Inferior parietal cortex (tissue), 1 donor: ENCODE measurements at regions not wholly inside any gene's neighbourhood (a gene's known extent, or its start where the extent isn't known, plus 50 kb on each side); places are given as distances from the start of the nearest gene placed in this dataset.
"Not testable (repeated sequence)": the region's sequence is repeated elsewhere in the genome, so short reads cannot be mapped to it uniquely, and the experiment has no call there.

Source experiments
- DNase-seq: peaks from one replicate; pipeline ENCODE4 v3.0.0-alpha.2; 2016; ENCODE audit errors: extremely low spot score

DNA sequence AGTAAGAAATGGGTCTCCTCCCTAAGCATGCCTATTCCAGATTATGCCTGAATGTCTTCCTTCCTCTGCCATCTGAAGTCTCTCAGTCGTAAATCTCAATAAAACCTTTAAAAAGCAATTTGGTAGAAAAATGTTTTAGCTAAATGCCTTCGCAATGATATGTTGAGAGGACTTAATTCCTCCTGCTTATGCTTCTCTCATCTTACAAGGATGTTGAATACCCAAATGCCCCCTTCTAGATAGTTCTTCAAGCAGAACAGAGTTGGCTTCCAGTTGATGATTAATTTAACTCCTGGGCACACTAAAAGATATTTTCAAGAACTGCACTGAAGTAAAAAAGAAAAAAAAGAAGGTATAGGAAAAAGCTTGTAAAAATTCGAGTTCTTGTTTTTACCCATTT, 275.0 kb upstream of the SPTLC3 start:
- no peak for DNase-seq

DNA sequence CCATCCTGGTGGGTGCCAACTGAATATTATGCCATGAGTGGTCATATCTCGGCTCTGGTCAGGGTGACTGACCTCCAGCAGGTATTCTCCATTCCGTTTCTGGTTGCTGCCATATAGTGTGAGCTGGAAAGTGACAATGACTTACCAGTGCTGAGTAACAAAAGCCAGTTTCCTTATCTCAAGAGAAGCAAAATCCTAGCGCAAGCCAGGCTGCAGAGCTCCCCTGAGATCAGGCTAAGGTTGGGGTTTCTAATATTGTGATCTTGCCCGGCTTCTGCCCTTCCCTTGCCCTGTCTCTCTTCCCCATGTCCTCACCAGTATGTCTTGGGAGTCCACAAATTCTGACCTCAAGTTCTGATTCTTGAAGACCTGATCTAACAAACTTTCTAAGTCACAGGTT, 271.3 kb upstream of the SPTLC3 start:
- no peak for DNase-seq

DNA sequence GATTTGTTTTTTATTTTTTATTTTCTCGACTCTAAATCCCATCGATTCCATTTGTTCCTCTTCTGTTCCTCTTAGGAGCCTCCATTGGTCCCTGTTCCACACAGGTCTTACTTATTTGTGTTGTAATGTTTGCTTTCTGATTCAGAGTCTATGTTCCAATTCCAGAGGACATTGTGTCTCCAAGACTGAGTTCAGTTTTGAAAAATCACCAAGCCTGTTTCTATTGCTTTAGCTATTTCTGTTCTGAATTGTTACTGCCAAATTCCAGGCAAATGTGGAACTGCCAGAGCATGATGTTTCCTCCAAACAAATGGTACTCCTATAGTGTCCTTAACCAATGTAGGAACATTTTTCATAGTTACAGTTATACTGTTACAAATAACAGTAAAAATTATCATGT, 270.9 kb upstream of the SPTLC3 start:
- DNase-seq: peak; percentile 15

DNA sequence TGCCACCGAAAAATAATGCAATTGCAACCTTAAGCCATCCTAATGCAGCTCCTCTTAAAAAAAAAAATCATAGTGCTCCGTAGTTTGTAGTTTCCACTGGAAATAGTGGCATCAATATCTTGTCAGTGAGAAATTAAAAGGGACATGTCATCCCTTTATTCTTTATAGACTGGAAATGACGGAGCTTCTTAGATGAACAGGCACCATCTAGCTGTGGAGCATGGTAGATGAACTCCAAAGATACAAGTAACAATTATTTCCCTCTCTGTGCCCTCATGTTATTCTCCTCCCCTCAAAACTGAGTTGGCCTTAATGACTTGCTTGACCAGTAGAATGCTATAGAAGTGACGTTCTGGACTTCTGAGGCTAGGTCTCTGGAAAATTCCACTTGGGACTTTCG, 268.1 kb upstream of the SPTLC3 start:
- no peak for DNase-seq

DNA sequence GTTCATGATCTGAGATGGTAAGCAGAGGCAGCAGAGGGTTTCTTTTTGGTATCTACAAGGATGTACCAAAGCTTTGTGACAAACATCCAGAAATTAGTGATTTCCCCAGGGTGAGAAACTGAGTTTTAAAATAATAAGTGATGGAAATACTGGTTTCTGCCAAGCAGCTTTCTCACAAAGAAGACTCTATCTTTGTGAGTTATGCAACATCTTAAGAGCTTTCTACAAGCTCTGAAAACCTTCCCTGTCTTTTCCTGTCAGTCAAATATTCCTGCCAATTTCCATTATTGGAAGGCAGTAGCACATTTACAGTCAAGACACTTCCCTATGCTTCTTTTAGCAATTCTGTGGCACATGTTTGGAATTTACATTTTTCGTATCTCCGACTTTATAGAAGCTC, 264.7 kb upstream of the SPTLC3 start:
- DNase-seq: no peak

DNA sequence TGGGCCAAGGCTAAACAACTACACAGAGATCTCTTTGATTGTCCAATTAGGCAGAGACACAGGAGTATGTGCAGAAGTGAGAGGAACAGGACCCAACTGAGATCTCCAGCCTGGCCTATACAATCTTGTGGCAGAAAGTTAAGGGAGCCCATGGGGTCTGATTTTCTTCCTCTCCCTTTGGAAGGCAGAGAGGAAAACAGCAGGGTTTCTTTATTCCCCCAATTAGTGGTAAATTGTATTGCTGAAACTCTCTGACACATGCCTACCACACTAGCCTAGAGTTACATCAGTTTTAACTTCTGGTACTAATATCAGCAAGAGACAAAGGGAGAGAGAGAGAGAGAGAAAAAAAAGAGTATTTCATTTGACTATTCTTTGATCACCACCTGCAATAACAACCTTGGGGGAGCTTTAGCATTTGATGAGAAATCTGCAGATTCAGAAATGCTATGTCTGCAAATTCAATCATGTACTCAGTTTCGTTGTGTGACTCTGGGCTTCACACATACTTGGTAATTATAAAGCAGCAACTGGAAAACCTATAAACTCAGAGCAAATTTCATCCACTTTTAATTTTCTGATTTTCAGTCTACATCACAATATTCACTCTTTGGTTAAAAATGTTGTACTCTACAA, 260.3 kb upstream of the SPTLC3 start:
- no peak for DNase-seq

DNA sequence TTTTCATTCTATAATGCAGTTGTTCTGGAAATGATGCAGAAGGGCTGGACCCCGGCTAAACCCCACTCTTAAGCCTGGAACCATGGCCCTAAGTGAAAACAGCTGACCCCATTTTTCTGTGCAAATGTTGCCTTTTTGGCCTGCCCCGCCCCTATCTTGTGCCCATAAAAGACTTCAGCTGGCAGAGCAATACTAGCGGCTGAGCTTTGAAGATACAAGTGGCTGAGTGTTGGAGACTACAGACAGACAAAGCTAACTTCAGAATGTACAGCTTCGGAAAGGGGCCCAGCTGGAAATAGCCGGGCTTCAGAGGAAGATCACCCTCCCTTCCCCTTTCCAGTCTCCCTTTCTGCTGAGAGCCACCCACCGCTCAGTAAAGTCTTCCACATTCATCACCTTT, 258.6 kb upstream of the SPTLC3 start:
- DNase-seq: no peak

DNA sequence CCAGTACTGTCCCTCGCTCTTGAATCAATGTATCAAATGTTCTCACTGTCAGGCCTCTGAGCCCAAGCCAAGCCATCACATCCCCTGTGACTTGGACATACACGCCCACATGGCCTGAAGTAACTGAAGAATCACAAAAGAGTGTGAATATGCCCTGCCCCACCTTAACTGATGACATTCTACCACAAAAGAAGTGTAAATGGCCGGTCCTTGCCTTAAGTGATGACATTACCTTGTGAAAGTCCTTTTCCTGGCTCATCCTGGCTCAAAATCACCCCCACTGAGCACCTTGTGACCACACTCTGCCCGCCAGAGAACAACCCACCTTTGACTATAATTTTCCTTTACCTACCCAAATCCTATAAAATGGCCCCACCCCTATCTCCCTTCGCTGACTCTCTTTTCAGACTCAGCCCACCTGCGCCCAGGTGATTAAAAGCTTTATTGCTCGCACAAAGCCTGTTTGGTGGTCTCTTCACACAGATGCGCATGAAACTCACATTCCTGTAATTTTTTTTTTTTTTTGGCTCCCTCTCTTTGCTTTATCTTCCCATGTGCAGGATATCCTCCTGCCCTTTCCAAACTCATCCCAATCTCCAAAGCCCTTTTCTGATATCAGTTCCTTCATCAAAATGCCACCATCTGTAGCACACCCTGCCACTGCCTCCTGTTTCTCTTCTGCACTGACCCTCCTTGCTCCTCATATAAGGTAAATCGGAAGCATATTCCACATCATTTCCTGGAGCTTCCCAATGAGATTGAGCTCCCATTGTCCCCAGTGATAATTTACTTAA, 255.7 kb upstream of the SPTLC3 start:
- not testable (repeated sequence) for DNase-seq

DNA sequence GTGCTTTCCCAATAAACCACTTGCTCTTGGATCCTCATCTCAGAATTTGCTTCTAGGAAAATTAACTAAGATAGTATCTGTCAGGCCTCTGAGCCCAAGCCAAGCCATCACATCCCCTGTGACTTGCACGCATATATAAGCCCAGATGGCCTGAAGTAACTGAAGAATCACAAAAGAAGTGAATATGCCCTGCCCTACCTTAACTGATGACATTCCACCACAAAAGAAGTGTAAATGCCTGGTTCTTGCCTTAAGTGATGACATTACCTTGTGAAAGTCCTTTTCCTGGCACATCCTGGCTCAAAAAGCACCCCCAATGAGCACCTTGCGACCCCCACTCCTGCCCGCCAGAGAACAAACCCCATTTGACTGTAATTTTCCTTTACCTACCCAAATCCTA, 255.0 kb upstream of the SPTLC3 start:
- DNase-seq: not testable (repeated sequence)

DNA sequence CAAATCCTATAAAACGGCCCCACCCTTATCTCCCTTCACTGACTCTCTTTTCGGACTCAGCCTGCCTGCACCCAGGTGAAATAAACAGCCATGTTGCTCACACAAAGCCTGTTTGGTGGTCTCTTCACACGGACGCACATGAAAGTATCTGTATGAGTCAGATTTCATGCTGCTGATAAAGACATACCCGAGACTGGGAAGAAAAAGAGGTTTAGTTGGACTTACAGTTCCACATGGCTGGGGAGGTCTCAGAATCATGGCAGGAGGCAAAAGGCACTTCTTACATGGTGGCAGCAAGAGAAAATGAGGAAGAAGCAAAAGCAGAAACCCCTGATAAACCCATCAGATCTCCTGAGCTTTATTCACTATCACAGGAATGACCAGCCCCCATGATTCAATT, 249.3 kb upstream of the SPTLC3 start:
- DNase-seq: not testable (repeated sequence)

DNA sequence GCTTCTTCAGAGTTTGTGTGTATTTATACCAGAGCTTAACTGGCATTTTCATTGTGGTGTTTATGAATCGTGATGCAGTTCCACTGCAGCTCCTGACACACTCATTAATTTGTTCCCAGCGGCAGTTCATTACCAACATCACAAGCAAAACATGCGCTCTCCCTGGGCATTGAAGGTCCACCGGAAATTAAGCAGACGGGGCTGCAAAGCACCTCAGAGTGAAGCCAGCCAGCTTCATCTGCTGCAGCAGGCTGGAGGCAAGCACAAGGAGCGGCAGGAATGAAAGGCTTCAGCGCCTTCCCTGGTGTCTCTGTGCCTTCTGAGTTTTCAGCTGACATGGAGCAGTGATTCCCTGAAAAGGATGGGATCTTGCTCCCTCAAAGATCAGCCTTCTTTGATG, 246.0 kb upstream of the SPTLC3 start:
- peak; percentile 27 for DNase-seq

DNA sequence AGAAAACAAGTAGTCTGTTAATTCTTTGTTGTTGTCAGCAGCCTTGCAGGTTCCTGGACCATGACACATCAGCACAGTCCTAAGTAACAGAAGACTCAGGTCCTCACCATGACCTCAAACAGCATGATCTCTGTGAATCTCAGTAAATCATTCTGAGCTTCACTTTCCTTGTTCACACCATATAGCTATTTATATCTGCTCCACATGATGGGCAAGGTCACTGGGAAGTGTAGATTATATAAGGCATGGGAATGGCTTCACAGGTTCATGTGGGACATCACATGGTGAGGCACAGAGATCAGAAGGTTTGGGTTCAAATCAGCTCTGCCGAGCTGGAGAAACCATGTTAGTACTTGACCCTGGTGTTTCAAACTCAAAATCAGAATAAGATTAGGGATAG, 245.4 kb upstream of the SPTLC3 start:
- DNase-seq: no peak

DNA sequence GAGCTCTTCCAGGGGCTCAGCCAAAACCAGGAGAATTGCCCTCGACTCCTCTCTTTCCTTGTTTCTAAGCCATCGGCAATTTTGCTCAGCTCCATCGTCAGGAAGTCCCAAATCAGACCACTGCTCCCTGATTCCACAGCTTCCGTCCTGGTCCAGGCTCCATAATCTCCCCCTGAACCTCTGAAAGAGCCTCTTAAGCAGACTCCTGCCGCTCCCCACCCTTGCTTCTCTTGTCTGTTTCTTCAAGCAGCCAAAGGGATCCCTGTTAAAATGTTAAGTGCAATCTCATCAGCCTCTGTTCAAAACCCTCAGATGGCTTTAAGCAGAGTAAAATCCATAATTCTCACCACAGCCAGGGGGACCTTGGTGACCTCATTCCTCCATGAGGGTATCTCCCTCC, 244.7 kb upstream of the SPTLC3 start:
- DNase-seq: no peak

DNA sequence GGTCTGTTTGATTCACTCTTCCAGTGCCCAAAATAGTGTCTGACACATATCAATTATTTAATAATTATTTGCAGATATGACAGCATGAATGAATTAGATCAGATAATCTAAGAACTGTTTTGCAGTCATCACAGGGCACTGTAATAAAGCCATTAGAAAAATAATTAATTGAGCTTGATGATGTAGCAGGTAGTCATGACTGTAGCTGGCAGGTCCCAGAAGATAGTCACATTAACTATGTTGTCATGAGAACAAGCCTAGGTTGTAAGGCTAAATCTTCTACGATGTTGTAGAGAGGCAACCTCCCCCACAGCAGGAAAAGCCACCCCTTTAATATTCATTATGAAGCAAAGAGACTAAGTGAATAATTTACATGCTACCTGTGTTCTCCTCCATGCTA, 243.9 kb upstream of the SPTLC3 start:
- no peak for DNase-seq

DNA sequence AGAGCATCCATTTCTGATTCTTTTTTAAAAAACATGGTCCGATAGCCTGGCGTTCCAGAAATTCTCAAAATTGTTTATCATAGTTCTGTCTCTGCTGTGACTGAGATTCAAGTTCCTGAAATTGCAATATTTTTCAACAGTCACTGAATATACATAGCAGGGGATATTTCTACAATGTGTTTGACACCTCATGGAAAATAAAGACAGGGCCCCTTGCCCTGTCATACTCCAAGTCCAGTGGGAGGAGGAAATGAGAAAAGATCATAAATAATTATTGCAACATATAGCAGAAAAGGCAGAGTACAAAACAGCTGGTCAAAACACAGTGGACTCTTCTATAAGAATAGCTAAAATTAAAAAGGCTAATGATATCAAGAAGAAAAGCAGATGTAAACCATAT, 234.8 kb upstream of the SPTLC3 start:
- DNase-seq: no peak

DNA sequence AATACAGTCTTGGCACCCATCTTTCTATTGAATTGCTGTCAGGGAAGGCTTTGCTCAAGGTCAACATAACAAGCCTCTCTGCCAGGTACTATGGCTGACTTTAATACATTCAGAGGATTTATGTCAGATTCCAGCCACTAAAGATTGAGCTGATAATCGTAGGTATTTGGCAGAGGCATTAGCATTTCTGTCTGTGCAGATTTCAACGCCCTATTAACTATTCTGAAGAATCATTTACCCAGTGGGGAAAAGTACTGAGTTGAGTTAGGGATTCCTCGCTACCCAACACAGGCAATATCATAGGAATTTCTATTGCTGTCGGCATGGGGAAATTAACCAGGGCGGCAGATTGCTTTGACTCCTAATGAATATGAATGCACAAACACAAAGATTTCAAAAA, 233.7 kb upstream of the SPTLC3 start:
- DNase-seq: no peak

DNA sequence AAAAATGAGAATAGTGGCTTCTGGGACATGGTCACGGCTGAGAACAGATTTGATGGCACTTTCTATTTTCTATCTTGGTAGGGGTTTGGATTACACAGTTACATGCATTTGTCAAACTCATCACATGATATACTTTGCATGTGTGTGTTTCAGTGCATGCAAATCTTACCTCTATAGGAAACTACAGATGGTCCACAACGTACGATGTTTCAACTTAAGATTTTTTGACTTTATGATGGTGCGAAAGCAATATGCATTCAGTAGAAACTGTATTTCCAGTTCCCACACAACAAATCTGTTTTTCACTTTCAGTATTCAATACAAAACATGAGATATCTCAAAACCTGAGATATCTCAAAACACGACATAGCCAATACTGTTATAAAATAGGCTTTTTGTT, 231.8 kb upstream of the SPTLC3 start:
- DNase-seq: no peak

DNA sequence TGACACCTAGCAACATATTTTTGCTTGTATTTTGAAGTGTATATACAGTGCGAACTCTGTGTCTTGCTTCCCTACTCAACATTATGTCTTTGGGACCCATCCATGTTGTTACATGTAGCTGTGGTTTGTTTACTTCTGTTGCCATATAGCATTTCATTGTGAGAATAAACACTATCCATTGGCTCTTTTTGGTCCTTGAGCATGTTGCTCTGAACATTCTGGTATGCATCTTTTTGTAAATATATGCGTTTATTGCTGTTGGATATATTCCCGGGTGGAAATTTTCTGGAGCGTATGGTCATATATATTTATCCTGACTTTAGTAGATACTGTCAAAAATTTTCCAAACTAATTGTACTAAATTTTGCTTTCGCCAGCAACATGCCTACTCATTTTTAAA, 222.5 kb upstream of the SPTLC3 start:
- DNase-seq: no peak

DNA sequence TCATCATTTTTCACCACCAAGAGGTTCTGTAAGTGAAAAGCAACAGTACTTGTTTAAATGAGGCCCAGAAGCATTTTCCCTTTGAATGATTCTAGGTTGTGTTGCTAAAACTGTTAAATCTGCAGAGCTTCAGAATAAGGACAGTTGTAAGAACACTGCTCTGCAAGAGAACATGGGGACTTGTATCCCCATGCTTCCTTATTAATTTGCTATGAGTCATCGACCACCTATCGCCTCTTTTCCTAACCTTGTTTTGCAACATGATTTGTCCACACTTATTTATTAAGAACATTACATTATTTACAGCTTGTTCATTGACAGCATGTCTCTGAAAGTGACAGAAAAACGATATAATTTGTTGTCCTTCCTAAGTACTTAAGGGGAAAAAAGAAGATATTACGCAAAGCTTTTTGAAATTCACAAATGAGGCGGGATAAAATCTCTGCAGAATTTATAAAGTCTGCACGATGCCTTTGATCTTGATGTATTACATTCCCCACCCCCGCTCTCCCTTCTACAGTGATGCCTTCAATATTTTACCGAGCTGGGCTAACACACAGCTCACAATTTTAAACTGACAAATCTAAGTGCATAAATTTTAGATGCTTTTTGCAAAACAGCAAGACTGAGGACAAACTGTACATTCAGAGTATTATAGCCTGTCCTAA, 220.0 kb upstream of the SPTLC3 start:
- peak; percentile 34 for DNase-seq

DNA sequence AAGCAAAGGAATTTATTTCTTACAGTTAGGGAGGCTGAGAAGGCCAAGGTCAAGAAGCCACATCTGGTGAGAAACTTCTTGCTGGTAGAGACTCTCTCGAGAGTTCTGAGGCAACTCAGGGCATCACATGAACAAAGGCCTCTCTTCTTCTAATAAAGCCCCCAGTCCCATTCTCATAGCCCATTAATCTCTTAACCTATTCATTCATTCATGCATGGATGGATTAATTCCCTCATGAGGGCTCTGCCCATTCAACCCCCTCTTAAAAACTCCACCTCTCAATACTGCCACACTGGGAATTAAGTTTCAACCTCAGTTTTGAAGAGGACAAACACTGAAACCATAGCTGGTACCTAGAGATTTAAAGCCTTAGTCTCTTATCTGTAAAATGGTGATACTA, 217.9 kb upstream of the SPTLC3 start:
- DNase-seq: no peak

DNA sequence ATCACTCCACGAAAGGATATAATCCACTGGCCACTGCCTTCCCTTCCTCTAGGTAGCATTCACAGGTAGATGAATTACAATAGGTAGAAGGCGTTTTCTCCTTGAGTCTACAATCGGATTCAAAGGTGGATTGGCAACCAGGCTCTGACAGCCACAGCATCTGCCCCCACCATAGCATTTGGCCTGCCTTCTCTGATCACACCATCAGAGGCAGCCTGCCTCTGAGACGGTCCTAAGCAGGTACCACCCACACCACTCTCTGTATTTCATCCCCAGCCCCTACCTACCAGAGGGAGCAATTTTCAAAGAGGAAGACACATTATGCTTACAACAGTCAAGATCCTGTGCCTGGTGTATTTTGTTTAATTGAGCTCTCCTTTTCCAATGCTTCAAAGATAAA, 210.5 kb upstream of the SPTLC3 start:
- DNase-seq: no peak

DNA sequence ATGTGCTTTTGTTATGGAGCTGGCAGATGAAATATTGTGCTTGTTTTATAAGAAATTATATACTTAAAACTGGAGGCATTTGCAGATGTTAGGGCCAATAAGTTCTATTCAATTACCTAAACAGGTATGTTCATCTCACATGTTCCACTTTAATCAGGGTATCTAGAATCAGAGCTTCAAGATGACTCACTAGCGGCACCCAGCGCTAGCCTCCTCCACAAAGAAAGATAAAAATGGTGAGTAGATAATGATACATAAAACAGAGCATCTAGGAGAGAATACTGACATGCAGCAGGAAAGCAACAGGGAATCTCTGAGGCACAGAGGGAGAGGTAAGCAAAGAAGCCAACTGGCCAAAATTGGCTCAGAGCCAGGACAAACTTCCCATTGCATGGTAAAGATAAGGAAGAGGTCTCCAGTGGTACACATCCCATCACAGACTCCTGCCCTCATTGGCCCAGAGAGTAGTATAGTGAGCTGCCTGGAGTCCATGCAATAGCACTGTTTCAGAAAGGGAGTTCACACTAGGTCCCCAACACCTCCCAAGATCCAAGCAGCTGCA, 200.7 kb upstream of the SPTLC3 start:
- no peak for DNase-seq

DNA sequence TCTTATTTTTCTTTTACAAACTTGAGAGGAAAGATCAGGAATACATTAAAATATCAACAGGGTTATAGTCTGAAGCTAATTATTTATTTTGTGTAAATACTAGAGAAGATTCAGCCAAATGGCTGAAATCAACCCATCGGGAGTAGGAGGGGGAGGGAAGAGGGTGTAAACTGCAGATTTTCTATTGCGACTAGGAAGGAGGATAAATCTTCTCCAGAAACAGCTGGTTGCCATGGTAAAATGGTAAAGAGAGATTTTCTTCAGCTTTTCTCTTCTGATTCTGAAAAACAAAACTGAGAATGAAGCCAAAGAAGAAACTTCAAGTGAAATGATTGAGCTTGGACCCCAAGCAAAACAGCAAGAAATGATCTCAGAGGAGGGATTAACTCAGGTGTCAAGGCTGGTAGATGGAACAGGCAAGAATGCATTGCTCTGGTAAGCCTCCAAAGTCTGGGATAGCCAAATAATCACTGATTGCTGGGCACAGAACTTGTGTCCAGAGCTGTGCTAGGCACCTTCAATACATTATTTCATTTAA, 193.5 kb upstream of the SPTLC3 start:
- peak; percentile 33 for DNase-seq
